Thoracic aorta (tissue), 2 donors: ENCODE measurements at regions not wholly inside any gene's neighbourhood (a gene's known extent, or its start where the extent isn't known, plus 50 kb on each side); places are given as distances from the start of the nearest gene placed in this dataset.
A peak's percentile ranks its signal among the peaks of the same experiment; 100 is the strongest.

Experiments
- ATAC-seq: fragments of 150-250 bp; one replicate; pipeline ENCODE4 v1.8.0; 2017; ENCODE audit warnings: low read depth; ENCODE audit not compliant: insufficient number of reproducible peaks, low FRiP score
- DNase-seq: peaks from one replicate; pipeline ENCODE4 v3.0.0-alpha.2; 2020; ENCODE audit warnings: low spot score
- H3K27ac ChIP-seq, 2 donors: fragments of 200-600 bp; sonication (generic); 1 replicate in 1 of 2; 2 replicates in 1 of 2; pipeline ENCODE4 v1.5.1; 2016; ENCODE audit warnings: mild to moderate bottlenecking in 2 of 2, moderate library complexity in 2 of 2
- H3K27me3 ChIP-seq: fragments of 200-600 bp; sonication (generic); replicated peaks from 2 replicates; pipeline ENCODE4 v1.6.0; 2016; ENCODE audit warnings: mild to moderate bottlenecking; ENCODE audit not compliant: insufficient read depth
- H3K36me3 ChIP-seq: fragments of 200-600 bp; sonication (generic); one replicate; pipeline ENCODE4 v1.5.1; 2016
- H3K4me1 ChIP-seq, 2 donors: fragments of 200-600 bp; sonication (generic); 1 replicate in 1 of 2; 2 replicates in 1 of 2; pipeline versions ENCODE4 v1.5.1 to v1.6.0; 2016; ENCODE audit warnings: low read depth in 2 of 2, mild to moderate bottlenecking in 1 of 2; ENCODE audit not compliant: control insufficient read depth in 1 of 2
- H3K4me3 ChIP-seq: fragments of 200-600 bp; sonication (generic); 2 replicates; pipeline ENCODE4 v1.5.1; 2016; ENCODE audit warnings: mild to moderate bottlenecking
- H3K9me3 ChIP-seq: fragments of 200-600 bp; sonication (generic); 2 replicates; pipeline ENCODE4 v1.5.1; 2016
- CTCF ChIP-seq: fragments of 200-600 bp; sonication (generic); IDR thresholded peaks from one replicate; pipeline ENCODE4 v1.5.1; 2019; ENCODE audit warnings: antibody characterized with exemption

GRCh38 chr10:8331387-8331786 is 276.9 kb downstream of the GATA3 start:
- no peak overlapping the region for H3K4me3 ChIP-seq
- no peak for TF ChIP-seq CTCF
- no peak for DNase-seq
- peaks cover 0 to 7% of the 10 kb centered on the region in 2 donors for H3K4me1 ChIP-seq
- H3K27me3 ChIP-seq: no peaks in the 10 kb centered on the region
- H3K36me3 ChIP-seq: no peaks in the 10 kb centered on the region
- H3K9me3 ChIP-seq: no peaks in the 10 kb centered on the region
- ATAC-seq: no peak
- H3K27ac ChIP-seq: no peak overlapping the region

GRCh38 chr10:8331896-8332729 is 277.6 kb downstream of the GATA3 start:
- no peak for DNase-seq
- Histone ChIP-seq H3K27ac (no peak overlapping the region), H3K4me3 (peak overlapping the region; percentile 62)

GRCh38 chr10:8332730-8333111 is 278.2 kb downstream of the GATA3 start:
- peak overlapping the region; percentile 62 for H3K4me3 ChIP-seq
- DNase-seq (no peak), ATAC-seq (no peak)
- H3K27me3 ChIP-seq: no peaks in the 10 kb centered on the region
- no peak for TF ChIP-seq CTCF
- H3K9me3 ChIP-seq: no peaks in the 10 kb centered on the region
- H3K27ac ChIP-seq: no peak overlapping the region
- no peaks in the 10 kb centered on the region for H3K36me3 ChIP-seq
- peaks cover 0 to 7% of the 10 kb centered on the region in 2 donors for H3K4me1 ChIP-seq

More at GRCh38 chr10:8331896-8332729, 277.6 kb downstream of the GATA3 start:
- no peaks in the 10 kb centered on the region for H3K9me3 ChIP-seq
- no peaks in the 10 kb centered on the region for H3K27me3 ChIP-seq
- TF ChIP-seq CTCF: no peak
- H3K36me3 ChIP-seq: no peaks in the 10 kb centered on the region
- peaks cover 0 to 7% of the 10 kb centered on the region in 2 donors for H3K4me1 ChIP-seq
- no peak for ATAC-seq

- H3K9me3 ChIP-seq: no peaks in the 10 kb centered on the region
- H3K27ac ChIP-seq: no peak overlapping the region
- peaks cover 0 to 7% of the 10 kb centered on the region in 2 donors for H3K4me1 ChIP-seq
- ATAC-seq (no peak), DNase-seq (no peak)
- TF ChIP-seq CTCF: no peak
- no peaks in the 10 kb centered on the region for H3K27me3 ChIP-seq
- H3K36me3 ChIP-seq: no peaks in the 10 kb centered on the region
- no peak overlapping the region for H3K4me3 ChIP-seq
These were observed 280.1 kb downstream of the GATA3 start for GRCh38 chr10:8334631-8335030.

GRCh38 chr10:8336629-8337331 is 282.3 kb downstream of the GATA3 start:
- Histone ChIP-seq H3K9me3 (no peaks in the 10 kb centered on the region), H3K36me3 (no peaks in the 10 kb centered on the region), H3K27ac (no peak overlapping the region), H3K27me3 (no peaks in the 10 kb centered on the region), H3K4me1 (peaks cover 0 to 7% of the 10 kb centered on the region in 2 donors), H3K4me3 (no peak overlapping the region)
- DNase-seq (no peak), ATAC-seq (no peak)
- no peak for TF ChIP-seq CTCF
